GM19324 (cell line): ENCODE measurements at regions not wholly inside any gene's neighbourhood (a gene's known extent, or its start where the extent isn't known, plus 50 kb on each side); places are given as distances from the start of the nearest gene placed in this dataset.
"Not testable (repeated sequence)": the region's sequence is repeated elsewhere in the genome, so short reads cannot be mapped to it uniquely, and the experiment has no call there.

ENCODE experiments used
- ATAC-seq: cut with Tn5 transposase; IDR thresholded peaks from one replicate; pipeline ENCODE4 v1.9.1; 2021; ENCODE audit warnings: mild to moderate bottlenecking, moderate library complexity; ENCODE audit not compliant: unreplicated experiment, low FRiP score

DNA sequence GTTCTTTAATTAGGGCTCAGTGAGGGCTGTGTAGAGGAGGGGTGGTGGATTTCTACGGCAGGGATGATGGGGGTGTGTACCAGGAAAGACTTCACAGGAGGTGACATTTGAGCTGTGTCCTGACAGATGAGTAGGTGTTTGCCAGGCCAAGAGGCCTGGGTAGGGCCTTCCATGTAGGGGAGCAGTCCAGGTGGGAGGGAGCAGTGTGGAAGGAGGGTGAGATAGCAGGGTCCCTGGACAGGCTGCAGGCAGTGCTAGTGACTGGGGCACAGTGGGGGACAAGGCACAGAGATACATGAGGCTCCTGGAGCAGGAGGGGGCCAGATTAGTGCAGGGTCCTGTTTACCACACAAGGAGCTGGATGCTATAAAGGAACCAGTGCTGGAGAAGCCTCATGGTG, 147.9 kb upstream of the CADM1 start:
- ATAC-seq, result no peak

DNA sequence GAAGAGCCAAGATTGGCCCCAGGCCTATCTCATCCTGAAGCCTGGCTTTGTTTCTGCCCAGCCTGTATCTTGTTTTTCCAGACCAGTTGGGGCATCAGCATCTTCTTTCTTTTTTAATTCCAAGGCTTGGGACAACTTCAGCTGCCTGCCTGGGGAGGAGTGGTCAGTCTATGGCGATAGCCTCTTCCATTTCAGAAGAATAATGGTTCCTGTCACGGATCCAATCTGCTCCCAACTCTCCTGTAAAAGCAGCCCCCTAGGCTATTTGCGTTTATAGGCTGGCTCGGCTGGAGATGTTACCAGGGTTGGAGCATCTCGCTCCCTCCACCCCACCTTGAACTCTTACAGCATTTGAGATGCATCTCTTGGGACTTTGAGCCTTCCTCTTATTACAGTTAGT, 145.2 kb upstream of the CADM1 start:
- no peak for ATAC-seq

GRCh38 chr11:115645631-115646317, 141.6 kb upstream of the CADM1 start:
- ATAC-seq, result no peak

- no peak for ATAC-seq
Observed at GRCh38 chr11:115644856-115645255, 140.6 kb upstream of the CADM1 start.

DNA sequence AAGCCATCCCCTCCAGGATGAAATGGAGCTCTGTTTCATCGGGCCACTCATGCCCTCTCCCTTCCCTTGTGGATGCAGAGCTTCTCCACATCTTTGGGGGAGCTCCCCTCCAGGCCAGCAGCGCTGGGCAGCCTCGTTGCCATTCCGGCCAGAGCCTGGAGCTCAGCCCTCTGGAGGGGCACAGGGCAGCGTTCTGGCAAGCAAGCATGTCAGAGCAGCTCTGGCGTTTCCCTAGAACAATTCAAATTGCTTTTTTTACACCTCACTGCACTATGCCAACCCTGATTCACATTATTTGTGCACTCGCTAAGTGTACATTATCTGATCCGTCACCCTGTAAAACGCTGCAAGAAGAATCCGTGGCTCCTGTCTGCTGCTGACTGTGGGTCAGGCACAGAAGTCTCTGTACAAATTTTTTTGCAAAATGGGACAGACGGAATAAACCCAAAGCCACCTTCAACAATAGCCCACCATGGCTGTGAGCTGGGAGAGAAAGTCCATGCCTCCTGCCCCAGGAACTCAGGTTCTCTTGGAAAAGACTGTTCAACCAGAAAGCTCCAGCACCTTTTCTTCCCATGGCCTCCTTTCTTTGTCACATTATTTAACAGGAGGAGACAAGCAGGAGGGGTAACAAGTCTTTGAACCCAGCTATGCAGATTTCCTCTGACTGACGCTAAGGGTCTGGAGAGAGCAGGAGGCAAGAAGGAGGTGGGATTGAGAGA, 139.5 kb upstream of the CADM1 start:
- no peak for ATAC-seq

GRCh38 chr11:115642660-115643059, 138.4 kb upstream of the CADM1 start:
- no peak for ATAC-seq

GRCh38 chr11:115637599-115638241, 133.5 kb upstream of the CADM1 start:
- ATAC-seq, result no peak

GRCh38 chr11:115636753-115637527, 132.7 kb upstream of the CADM1 start:
- ATAC-seq, result no peak

- ATAC-seq, result not testable (repeated sequence)
Observed at GRCh38 chr11:115633977-115634376, 129.8 kb upstream of the CADM1 start.

DNA sequence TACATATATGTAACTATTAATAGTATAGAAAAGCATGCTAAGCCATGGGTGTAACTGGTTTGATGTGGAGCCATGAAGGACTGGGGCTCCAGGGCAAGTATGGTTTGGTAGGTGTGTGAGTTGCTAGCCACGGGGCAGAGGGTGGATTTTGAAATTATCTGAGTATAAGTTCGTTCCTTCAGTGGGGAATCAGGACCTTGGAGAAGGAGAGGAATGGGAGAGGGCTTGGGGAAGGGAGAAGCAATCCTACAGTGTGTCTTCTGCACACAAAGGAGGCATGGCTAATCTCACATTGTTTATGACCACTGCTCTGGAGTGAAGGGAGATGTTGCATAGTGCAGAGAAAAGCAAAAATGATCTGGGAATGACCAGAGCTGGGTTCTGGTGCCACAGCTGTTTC, 127.8 kb upstream of the CADM1 start:
- no peak for ATAC-seq

DNA sequence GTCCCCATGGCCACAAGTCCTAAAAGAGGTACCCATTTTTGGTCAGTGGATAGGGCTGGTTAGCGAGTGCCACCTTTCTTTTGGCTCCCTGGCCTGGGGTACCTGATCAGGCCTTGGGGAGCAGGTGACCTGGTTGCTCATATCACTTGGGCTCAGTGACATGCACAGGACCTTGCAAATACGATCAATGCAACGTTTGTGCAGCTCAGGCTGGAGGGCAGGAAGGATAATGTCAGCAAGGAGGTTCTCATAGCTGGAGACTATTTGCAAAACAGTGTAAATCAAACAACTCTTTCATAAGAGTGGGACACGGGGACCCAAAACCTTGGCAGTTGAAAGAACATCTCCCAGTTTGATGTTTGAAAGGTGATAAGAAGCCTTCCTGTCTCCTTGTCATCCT, 127.4 kb upstream of the CADM1 start:
- ATAC-seq, result no peak

DNA sequence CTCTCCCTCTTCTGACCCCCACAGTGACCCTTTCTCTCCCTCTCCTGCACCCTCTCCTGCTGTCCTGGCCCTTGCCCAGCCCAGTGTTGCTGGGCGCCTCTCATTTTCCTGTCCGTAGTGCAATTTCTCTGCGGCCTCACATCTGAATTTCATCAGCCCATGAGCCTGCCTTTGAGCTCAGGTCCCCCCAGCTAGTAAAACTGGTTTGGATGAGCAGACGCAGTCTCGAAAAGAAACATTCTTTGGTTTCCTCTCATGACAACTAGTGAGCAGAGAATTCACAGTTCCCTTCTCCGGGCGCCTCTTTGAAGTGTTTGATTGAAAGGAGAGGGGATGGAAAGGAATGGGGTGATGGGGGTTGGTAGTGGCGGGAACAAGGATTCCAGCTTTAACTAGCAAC, 126.0 kb upstream of the CADM1 start:
- ATAC-seq, result no peak

DNA sequence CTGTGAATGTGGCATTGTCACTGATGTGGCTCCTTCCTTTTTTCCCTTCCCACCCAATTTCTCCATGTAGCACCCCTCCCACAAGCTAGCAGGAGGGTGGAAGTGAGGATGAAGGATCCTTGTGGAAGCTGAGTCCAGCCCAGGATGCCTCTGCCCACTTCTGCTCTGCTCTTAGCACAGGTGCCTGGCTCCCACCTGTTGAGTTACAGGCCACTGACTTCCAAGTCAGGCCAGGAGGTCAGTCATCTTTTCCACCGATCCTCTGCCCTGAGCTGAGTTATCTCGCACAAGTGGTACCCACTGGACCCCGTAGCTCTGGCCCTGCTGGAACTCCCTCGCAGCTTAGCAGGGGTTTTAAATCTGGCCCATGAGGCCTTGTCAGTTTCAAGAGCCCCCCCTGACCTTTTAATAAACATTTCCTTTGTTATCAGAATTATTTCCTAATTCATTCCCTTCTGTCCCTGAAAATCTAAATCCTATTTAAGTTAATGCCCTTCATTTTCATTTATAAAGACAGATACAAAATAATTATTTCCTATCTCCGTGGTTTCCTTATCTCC, 125.3 kb upstream of the CADM1 start:
- no peak for ATAC-seq

GRCh38 chr11:115627666-115628460, 123.6 kb upstream of the CADM1 start:
- no peak for ATAC-seq

DNA sequence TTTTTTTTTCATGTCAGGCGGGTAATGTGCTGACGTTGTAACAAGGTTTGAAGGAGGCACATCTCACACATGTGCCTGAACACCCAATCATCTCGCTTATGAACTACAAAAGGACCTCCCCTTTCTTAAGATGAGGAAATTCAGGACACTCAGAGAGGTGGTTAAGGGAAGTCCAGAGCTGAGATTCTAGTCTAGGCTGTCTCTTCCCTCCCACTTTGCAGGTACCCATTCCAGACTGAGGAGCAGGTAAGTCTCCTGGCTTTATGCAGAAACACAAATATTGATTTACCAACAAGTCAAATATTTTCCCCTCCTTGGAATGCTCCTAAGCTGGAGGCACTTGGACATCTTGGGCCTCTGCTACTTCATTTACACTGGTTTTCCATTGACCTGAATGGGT, 122.9 kb upstream of the CADM1 start:
- no peak for ATAC-seq

GRCh38 chr11:115626414-115626813, 122.2 kb upstream of the CADM1 start:
- no peak for ATAC-seq

DNA sequence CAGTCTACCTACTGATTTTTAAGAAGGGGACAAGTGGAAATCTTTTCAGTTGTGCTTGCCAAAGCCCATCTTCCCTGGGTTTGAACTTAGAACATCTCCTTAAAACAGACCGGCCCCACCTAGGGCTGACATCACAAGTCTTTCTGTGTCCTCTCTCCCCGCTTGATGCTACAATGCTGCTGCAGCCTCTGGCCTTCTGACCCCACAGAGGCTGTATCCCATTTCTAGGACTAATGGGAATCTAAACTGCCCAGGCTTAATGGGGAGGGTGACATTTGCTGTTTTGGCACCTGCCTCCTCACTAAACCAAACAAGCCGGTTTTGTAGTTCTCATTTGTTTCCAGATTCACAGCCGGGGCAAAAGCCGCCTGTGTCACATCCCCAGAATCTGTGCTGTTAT, 121.3 kb upstream of the CADM1 start:
- no peak for ATAC-seq

DNA sequence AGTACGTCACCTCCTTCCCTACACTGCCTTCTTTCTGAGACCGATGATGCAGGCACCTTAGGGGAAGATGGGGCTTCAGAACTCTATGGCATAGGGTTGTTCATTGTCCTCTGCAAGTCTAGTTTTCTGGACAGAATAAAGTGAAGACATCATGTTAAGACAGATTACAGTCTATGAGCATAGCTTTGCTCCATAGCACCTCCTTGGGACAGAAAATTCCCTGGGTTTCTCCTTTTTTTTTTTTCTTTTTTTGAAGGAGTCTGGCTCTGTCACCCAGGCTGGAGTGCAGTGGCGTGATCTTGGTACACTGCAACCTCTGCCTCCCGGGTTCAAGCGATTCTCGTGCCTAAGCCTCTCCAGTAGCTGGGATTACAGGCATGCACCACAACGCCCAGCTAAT, 119.8 kb upstream of the CADM1 start:
- no peak for ATAC-seq

GRCh38 chr11:115623021-115623451, 118.8 kb upstream of the CADM1 start:
- ATAC-seq, result no peak

DNA sequence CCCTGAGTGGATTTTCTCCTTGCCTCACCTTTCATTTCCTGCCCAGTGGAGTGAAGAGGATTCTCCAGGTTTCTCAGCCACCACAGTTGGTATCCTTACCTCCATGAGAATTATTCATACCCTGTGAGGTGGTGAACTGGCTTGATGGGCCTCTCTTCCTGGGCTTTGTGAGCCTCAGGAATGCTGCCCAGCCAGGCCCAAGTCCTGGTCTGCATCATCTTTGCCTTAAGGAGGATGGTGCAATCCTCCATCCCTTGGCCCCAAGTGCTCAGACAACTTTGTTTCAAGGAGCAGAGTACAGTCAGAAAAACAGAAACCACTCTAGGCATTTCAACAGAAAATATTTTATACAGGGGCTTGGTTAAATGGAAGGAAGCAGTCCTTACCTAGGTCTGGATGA, 114.2 kb upstream of the CADM1 start:
- ATAC-seq, result no peak
